Mesenteric fat pad (tissue), 1 donor: ENCODE measurements at regions not wholly inside any gene's neighbourhood (a gene's known extent, or its start where the extent isn't known, plus 50 kb on each side); places are given as distances from the start of the nearest gene placed in this dataset.

Source experiments
- DNase-seq: peaks from one replicate; pipeline ENCODE4 v3.0.0-alpha.2; 2020; ENCODE audit warnings: low spot score
- donor health status: DM: yes; HTN: yes; CAD: no.

GRCh38 chr16:79728923-79729240 lies 128.3 kb upstream of the MAF start:
- DNase-seq = no peak

- DNase-seq = no peak
These were observed 127.7 kb upstream of the MAF start for GRCh38 chr16:79728048-79728922.

- DNase-seq = no peak
These were observed 126.4 kb upstream of the MAF start for GRCh38 chr16:79726902-79727301.

- no peak for DNase-seq
These were observed 124.5 kb upstream of the MAF start for GRCh38 chr16:79725051-79725450.

GRCh38 chr16:79723583-79724168 lies 123.1 kb upstream of the MAF start:
- DNase-seq = no peak

GRCh38 chr16:79721270-79721669 lies 120.7 kb upstream of the MAF start:
- no peak for DNase-seq

- no peak for DNase-seq
These were observed 117.0 kb upstream of the MAF start for GRCh38 chr16:79717333-79718137.

GRCh38 chr16:79716645-79717332 lies 116.3 kb upstream of the MAF start:
- DNase-seq = no peak

- no peak for DNase-seq
These were observed 114.5 kb upstream of the MAF start for GRCh38 chr16:79715061-79715460.

- DNase-seq = no peak
These were observed 113.9 kb upstream of the MAF start for GRCh38 chr16:79714440-79714839.

- DNase-seq = no peak
These were observed 113.2 kb upstream of the MAF start for GRCh38 chr16:79713609-79714309.

GRCh38 chr16:79712276-79712675 lies 111.7 kb upstream of the MAF start:
- DNase-seq = no peak

- DNase-seq = peak; percentile 90
These were observed 107.3 kb upstream of the MAF start for GRCh38 chr16:79707876-79708275.

GRCh38 chr16:79703066-79703465 lies 102.5 kb upstream of the MAF start:
- DNase-seq = no peak

- DNase-seq = no peak
These were observed 97.8 kb upstream of the MAF start for GRCh38 chr16:79698341-79698753.

GRCh38 chr16:79697562-79698112 lies 97.1 kb upstream of the MAF start:
- DNase-seq = no peak

GRCh38 chr16:79691007-79691406 lies 90.5 kb upstream of the MAF start:
- DNase-seq = no peak

GRCh38 chr16:79690159-79690558 lies 89.6 kb upstream of the MAF start:
- no peak for DNase-seq

- DNase-seq = no peak
These were observed 87.0 kb upstream of the MAF start for GRCh38 chr16:79687249-79688130.

GRCh38 chr16:79685871-79686270 lies 85.3 kb upstream of the MAF start:
- DNase-seq = no peak
